ENCODE measurements at regions not wholly inside any gene's neighbourhood (a gene's known extent, or its start where the extent isn't known, plus 50 kb on each side); places are given as distances from the start of the nearest gene placed in this dataset.
"Not testable (repeated sequence)": the region's sequence is repeated elsewhere in the genome, so short reads cannot be mapped to it uniquely, and the experiment has no call there.

GRCh38 chr1:238611406-238611805 lies 720.7 kb upstream of the ZP4 start:
- intact Hi-C loops (cut with DNase I): no loop called here
- no peaks in the 10 kb centered on the region for H3K9me3 ChIP-seq
- 83 to 89% methylated on average over 3 of the region's 3 CpGs for WGBS, 2 donors
- no peaks in the 10 kb centered on the region for H3K36me3 ChIP-seq
- H3K4me3 ChIP-seq (replicated peaks in 1 of 3): no peak overlapping the region
- no peaks in the 10 kb centered on the region for H3K4me1 ChIP-seq
- no peak for DNase-seq
- no peaks in the 10 kb centered on the region for H3K27me3 ChIP-seq
- H3K27ac ChIP-seq: no peak overlapping the region
- no peak for TF ChIP-seq POLR2A (IDR thresholded peaks at IDR 0.05)
- no peak for TF ChIP-seq CTCF (IDR thresholded peaks at IDR 0.05)

- Histone ChIP-seq H3K4me1 (no peaks in the 10 kb centered on the region), H3K9me3 (no peaks in the 10 kb centered on the region), H3K27me3 (no peaks in the 10 kb centered on the region), H3K27ac (no peak overlapping the region), H3K36me3 (no peaks in the 10 kb centered on the region), H3K4me3 (replicated peaks in 1 of 3) (no peak overlapping the region)
- intact Hi-C loops (cut with DNase I): no loop called here
- TF ChIP-seq CTCF (IDR thresholded peaks at IDR 0.05): no peak
- no peak for TF ChIP-seq POLR2A (IDR thresholded peaks at IDR 0.05)
- 84 to 91% methylated on average over 5 of the region's 5 CpGs for WGBS, 2 donors
- DNase-seq: no peak
These were observed 717.4 kb upstream of the ZP4 start for GRCh38 chr1:238608144-238608543.

- Histone ChIP-seq H3K27ac (no peak overlapping the region), H3K4me1 (no peaks in the 10 kb centered on the region), H3K9me3 (no peaks in the 10 kb centered on the region), H3K36me3 (no peaks in the 10 kb centered on the region), H3K27me3 (no peaks in the 10 kb centered on the region), H3K4me3 (replicated peaks in 1 of 3) (no peak overlapping the region)
- no peak for TF ChIP-seq POLR2A (IDR thresholded peaks at IDR 0.05)
- TF ChIP-seq CTCF (IDR thresholded peaks at IDR 0.05): no peak
- intact Hi-C loops (cut with DNase I): no loop called here
- 71 to 89% methylated on average over 4 of the region's 4 CpGs for WGBS, 2 donors
- no peak for DNase-seq
These were observed 716.2 kb upstream of the ZP4 start for GRCh38 chr1:238606896-238607295.

GRCh38 chr1:238606457-238606856 lies 715.7 kb upstream of the ZP4 start:
- intact Hi-C loops (cut with DNase I): no loop called here
- no peak overlapping the region for H3K27ac ChIP-seq
- WGBS, 2 donors: 93 to 97% methylated on average over 2 of the region's 2 CpGs
- H3K4me3 ChIP-seq (replicated peaks in 1 of 3): no peak overlapping the region
- no peaks in the 10 kb centered on the region for H3K27me3 ChIP-seq
- no peaks in the 10 kb centered on the region for H3K36me3 ChIP-seq
- TF ChIP-seq POLR2A (IDR thresholded peaks at IDR 0.05): no peak
- TF ChIP-seq CTCF (IDR thresholded peaks at IDR 0.05): no peak
- no peak for DNase-seq
- H3K9me3 ChIP-seq: no peaks in the 10 kb centered on the region
- H3K4me1 ChIP-seq: no peaks in the 10 kb centered on the region

GRCh38 chr1:238604357-238604756 lies 713.6 kb upstream of the ZP4 start:
- no peaks in the 10 kb centered on the region for H3K4me1 ChIP-seq
- no peak for DNase-seq
- 85 to 88% methylated on average over 3 of the region's 3 CpGs for WGBS, 2 donors
- no peaks in the 10 kb centered on the region for H3K27me3 ChIP-seq
- no peaks in the 10 kb centered on the region for H3K36me3 ChIP-seq
- no peak overlapping the region for H3K4me3 ChIP-seq (replicated peaks in 1 of 3)
- H3K27ac ChIP-seq: no peak overlapping the region
- no peak for TF ChIP-seq POLR2A (IDR thresholded peaks at IDR 0.05)
- TF ChIP-seq CTCF (IDR thresholded peaks at IDR 0.05): no peak
- no peaks in the 10 kb centered on the region for H3K9me3 ChIP-seq
- intact Hi-C loops (cut with DNase I): no loop called here

GRCh38 chr1:238601604-238602003 lies 710.9 kb upstream of the ZP4 start:
- H3K36me3 ChIP-seq; H3K4me1 ChIP-seq; H3K9me3 ChIP-seq; H3K27ac ChIP-seq; H3K4me3 ChIP-seq (replicated peaks in 1 of 3); DNase-seq; intact Hi-C loops (cut with DNase I); H3K27me3 ChIP-seq: not testable (repeated sequence)
- 64 to 72% methylated on average over 2 of the region's 2 CpGs for WGBS, 2 donors
